Prostate gland (tissue), 2 donors: ENCODE measurements at regions not wholly inside any gene's neighbourhood (a gene's known extent, or its start where the extent isn't known, plus 50 kb on each side); places are given as distances from the start of the nearest gene placed in this dataset.

Experiments used
- DNase-seq: peaks from one replicate; pipeline ENCODE4 v3.0.0-alpha.2; 2019; ENCODE audit warnings: low spot score
- H3K27ac ChIP-seq, 2 donors: fragments of 200-600 bp; sonication (generic); 2 replicates each; pipeline ENCODE4 v1.5.1; 2017 to 2019
- H3K27me3 ChIP-seq: fragments of 200-600 bp; sonication (generic); replicated peaks from 2 replicates; pipeline ENCODE4 v1.5.1; 2019; ENCODE audit not compliant: insufficient read depth
- H3K36me3 ChIP-seq, 2 donors: fragments of 200-600 bp; sonication (generic); 1 replicate in 1 of 2; 2 replicates in 1 of 2; pipeline versions ENCODE4 v1.5.1 to v1.8.1; 2017 to 2019
- H3K4me1 ChIP-seq: fragments of 200-600 bp; sonication (generic); replicated peaks from 2 replicates; pipeline ENCODE4 v1.5.1; 2019
- H3K4me3 ChIP-seq, 2 donors: fragments of 200-600 bp; sonication (generic); 2 replicates each; pipeline ENCODE4 v1.5.1; 2017 to 2019
- H3K9me3 ChIP-seq: fragments of 200-600 bp; sonication (generic); 2 replicates; pipeline ENCODE4 v1.5.1; 2017
- POLR2A ChIP-seq: fragments of 450-650 bp; IDR thresholded peaks from one replicate; pipeline ENCODE4 v1.6.1; 2016; ENCODE audit warnings: antibody characterized with exemption, mild to moderate bottlenecking
- POLR2AphosphoS5 ChIP-seq: sonication (generic); formaldehyde crosslinking; IDR thresholded peaks from one replicate; pipeline ENCODE4 v1.6.1; 2017; ENCODE audit warnings: antibody characterized with exemption
- WGBS: methylation state at CpG from one replicate; pipeline ENCODE4 v1.1.5; 2018; 5-methylcytosine and 5-hydroxymethylcytosine counted together
- intact Hi-C: fragments of 100-400 bp; cut with DNase I; formaldehyde crosslinking; loops from one replicate; pipeline ENCODE4 v1.14.2; 2022
- TF ChIP-seq, protein P1 (sequence below), 4 experiments: fragments of 200-600 bp in 2 of 4; fragments of 450-650 bp in 2 of 4; sonication (generic) in 2 of 4; IDR thresholded peaks; 1 replicate in 3 of 4; 2 replicates in 1 of 4; pipeline ENCODE4 v1.5.1; 2016 to 2019; ENCODE audit warnings: antibody characterized with exemption in 4 of 4, mild to moderate bottlenecking in 2 of 4, moderate library complexity in 2 of 4

DNA sequence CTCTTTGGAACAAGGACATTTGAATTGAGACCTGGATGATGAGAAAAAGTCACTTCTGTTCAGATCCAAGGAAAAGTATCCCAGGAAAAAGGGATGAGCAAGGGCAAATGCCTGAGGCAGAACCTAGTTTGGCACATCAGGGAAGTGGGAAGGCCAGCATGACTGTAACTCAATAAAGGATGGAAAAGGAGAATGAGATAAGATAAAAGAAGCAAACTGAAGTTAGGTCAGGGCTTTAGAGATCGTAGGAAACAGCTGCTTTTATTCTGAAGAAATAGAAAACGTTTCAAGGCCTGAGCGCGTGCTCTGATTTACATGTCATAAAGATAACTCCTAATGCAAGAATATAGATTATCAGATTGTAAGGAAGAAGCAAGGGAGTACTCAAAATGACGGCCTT is 450.0 kb downstream of the FRK start:
- DNase-seq, result no peak
- no peaks in the 10 kb centered on the region for H3K4me1 ChIP-seq
- WGBS, result 67% methylated on average over 5 of the region's 5 CpGs
- no peaks in the 10 kb centered on the region for H3K27me3 ChIP-seq
- H3K36me3 ChIP-seq, result no peaks in the 10 kb centered on the region
- TF ChIP-seq POLR2AphosphoS5, result no peak
- TF ChIP-seq, protein P1, sequence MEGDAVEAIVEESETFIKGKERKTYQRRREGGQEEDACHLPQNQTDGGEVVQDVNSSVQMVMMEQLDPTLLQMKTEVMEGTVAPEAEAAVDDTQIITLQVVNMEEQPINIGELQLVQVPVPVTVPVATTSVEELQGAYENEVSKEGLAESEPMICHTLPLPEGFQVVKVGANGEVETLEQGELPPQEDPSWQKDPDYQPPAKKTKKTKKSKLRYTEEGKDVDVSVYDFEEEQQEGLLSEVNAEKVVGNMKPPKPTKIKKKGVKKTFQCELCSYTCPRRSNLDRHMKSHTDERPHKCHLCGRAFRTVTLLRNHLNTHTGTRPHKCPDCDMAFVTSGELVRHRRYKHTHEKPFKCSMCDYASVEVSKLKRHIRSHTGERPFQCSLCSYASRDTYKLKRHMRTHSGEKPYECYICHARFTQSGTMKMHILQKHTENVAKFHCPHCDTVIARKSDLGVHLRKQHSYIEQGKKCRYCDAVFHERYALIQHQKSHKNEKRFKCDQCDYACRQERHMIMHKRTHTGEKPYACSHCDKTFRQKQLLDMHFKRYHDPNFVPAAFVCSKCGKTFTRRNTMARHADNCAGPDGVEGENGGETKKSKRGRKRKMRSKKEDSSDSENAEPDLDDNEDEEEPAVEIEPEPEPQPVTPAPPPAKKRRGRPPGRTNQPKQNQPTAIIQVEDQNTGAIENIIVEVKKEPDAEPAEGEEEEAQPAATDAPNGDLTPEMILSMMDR (IDR thresholded peaks at IDR 0.05), result no peak
- no peak for TF ChIP-seq POLR2A
- no peak overlapping the region for H3K4me3 ChIP-seq
- no peak overlapping the region for H3K27ac ChIP-seq
- H3K9me3 ChIP-seq, result no peaks in the 10 kb centered on the region
- intact Hi-C loops, result no loop called here

DNA sequence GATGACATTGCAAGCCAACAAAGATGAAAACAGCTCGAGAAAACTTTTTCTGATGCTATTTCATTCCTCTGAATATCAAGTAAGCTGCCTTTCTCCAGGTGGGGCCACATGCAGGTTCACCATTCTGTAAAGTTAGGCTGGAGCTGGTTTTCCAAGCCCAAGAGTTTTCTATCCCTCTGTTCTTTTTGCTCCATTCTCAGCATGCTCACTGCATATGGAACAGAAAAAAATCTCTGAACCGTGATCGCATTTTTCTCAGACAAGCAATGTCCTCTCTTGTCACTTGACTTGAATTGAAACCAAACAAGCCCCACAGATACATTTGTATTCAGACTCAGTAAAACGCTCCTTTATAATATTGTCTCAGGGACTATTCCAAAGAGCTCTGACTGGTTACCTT is 451.6 kb downstream of the FRK start:
- intact Hi-C loops, result no loop called here
- DNase-seq, result no peak
- H3K4me1 ChIP-seq, result no peaks in the 10 kb centered on the region
- no peak overlapping the region for H3K4me3 ChIP-seq
- no peak overlapping the region for H3K27ac ChIP-seq
- no peaks in the 10 kb centered on the region for H3K36me3 ChIP-seq
- H3K9me3 ChIP-seq, result no peaks in the 10 kb centered on the region
- WGBS, result 82% methylated on average over 4 of the region's 4 CpGs
- no peaks in the 10 kb centered on the region for H3K27me3 ChIP-seq
- TF ChIP-seq POLR2A, result no peak
- TF ChIP-seq, protein P1 (IDR thresholded peaks at IDR 0.05), result no peak
- no peak for TF ChIP-seq POLR2AphosphoS5

DNA sequence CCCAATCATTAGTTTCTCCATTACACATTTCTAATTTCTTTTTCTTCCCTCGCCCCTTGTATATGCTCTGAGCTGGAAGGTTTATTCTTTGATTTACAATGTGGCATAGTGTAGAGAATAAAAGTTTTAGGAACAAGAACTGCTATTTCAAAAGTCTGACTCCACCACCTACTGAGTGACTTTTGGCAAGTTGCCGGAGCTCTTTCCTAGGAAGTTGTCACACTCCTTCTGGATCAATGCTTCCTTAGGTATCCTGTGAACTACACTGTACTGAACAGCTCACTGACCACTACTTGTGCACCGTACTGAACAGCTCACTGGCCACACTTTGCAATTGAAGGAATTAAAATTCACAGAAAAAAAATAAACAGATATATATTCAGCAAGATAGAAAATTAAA is 458.2 kb downstream of the FRK start:
- intact Hi-C loops, result no loop called here

DNA sequence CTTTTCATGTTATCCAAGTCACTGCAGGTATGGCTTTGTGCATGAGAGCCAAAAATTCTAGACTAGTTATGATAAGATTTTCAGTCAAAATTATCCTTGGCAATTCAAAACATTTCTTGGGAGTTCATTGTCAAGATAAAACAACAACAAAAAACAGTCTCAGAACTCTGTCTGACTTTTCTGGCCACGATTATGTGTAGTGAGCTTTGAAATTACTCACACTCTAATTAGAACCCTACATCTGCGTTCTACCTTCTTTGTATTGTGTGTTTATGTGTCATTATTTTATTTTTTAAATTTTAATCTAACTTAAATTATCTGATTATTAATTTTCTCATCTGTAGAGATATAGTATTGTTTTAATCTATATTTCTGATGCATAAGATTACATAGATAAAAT is 459.2 kb downstream of the FRK start:
- intact Hi-C loops, result no loop called here
- H3K4me1 ChIP-seq, result no peaks in the 10 kb centered on the region
- no peaks in the 10 kb centered on the region for H3K36me3 ChIP-seq
- no peaks in the 10 kb centered on the region for H3K27me3 ChIP-seq
- no peak for DNase-seq
- TF ChIP-seq POLR2A (no peak), POLR2AphosphoS5 (no peak)
- TF ChIP-seq, protein P1 (IDR thresholded peaks at IDR 0.05), result no peak
- no peak overlapping the region for H3K27ac ChIP-seq
- H3K9me3 ChIP-seq, result no peaks in the 10 kb centered on the region
- no peak overlapping the region for H3K4me3 ChIP-seq
- 79% methylated on average over 2 of the region's 2 CpGs for WGBS

More for the DNA sequence above, 458.2 kb downstream of the FRK start:
- Histone ChIP-seq H3K4me3 (no peak overlapping the region), H3K9me3 (no peaks in the 10 kb centered on the region), H3K27ac (no peak overlapping the region), H3K27me3 (no peaks in the 10 kb centered on the region), H3K4me1 (no peaks in the 10 kb centered on the region), H3K36me3 (no peaks in the 10 kb centered on the region)
- 92% methylated on average over 3 of the region's 3 CpGs for WGBS
- TF ChIP-seq POLR2AphosphoS5, result no peak
- TF ChIP-seq, protein P1 (IDR thresholded peaks at IDR 0.05), result no peak
- no peak for TF ChIP-seq POLR2A
- DNase-seq, result no peak

DNA sequence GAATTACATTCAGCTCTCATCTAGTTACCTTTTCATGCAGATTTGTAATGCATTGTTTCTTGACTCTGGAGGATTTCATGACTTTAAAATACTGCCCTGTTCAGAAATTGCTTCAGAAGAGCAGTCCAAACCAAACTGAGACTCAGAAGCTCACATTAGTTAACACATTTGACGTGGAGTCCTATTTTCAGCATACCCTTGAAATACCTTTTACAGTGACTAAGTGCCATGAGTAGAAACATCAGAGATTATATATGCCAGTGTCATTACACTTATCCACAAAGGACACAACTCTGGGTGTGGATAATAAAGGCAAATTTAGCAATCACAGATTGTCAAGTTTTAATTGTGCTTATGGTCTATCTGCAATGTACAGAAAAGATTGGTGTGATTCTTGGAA is 459.6 kb downstream of the FRK start:
- no peaks in the 10 kb centered on the region for H3K27me3 ChIP-seq
- no peak overlapping the region for H3K27ac ChIP-seq
- TF ChIP-seq, protein P1 (IDR thresholded peaks at IDR 0.05), result no peak
- TF ChIP-seq POLR2AphosphoS5 (no peak), POLR2A (no peak)
- H3K9me3 ChIP-seq, result no peaks in the 10 kb centered on the region
- 21% methylated on average over 1 of the region's 1 CpG for WGBS
- H3K36me3 ChIP-seq, result no peaks in the 10 kb centered on the region
- no peak overlapping the region for H3K4me3 ChIP-seq
- intact Hi-C loops, result no loop called here
- H3K4me1 ChIP-seq, result no peaks in the 10 kb centered on the region
- DNase-seq, result no peak
